Spleen (tissue), 11 donors: ENCODE measurements at regions not wholly inside any gene's neighbourhood (a gene's known extent, or its start where the extent isn't known, plus 50 kb on each side); places are given as distances from the start of the nearest gene placed in this dataset.

ENCODE experiments used
- DNase-seq: peaks from one replicate; pipeline ENCODE4 v3.0.0-alpha.2; 2020
- H3K27ac ChIP-seq, 8 donors: fragments of 200-600 bp; sonication (generic) in 7 of 8; 1 replicate in 4 of 8; 2 replicates in 4 of 8; pipeline versions ENCODE4 v1.5.0 to v1.8.0; 2016 to 2021; ENCODE audit warnings: inconsistent platforms in 4 of 8, mild to moderate bottlenecking in 4 of 8, moderate library complexity in 1 of 8
- H3K27me3 ChIP-seq, 7 donors: fragments of 200-600 bp; sonication (generic) in 6 of 7; replicated peaks in 1 of 7; 1 replicate in 4 of 7; 2 replicates in 3 of 7; pipeline versions ENCODE4 v1.5.0 to v1.8.0; 2016 to 2021; ENCODE audit warnings: inconsistent platforms in 3 of 7, mild to moderate bottlenecking in 1 of 7
- H3K36me3 ChIP-seq, 6 donors: fragments of 200-600 bp; sonication (generic) in 5 of 6; 1 replicate in 4 of 6; 2 replicates in 2 of 6; pipeline versions ENCODE4 v1.5.0 to v1.8.0; 2016 to 2021; ENCODE audit warnings: inconsistent platforms in 2 of 6
- H3K4me1 ChIP-seq, 6 donors: fragments of 200-600 bp; sonication (generic) in 5 of 6; 1 replicate in 3 of 6; 2 replicates in 3 of 6; pipeline versions ENCODE4 v1.5.0 to v1.8.0; 2016 to 2021; ENCODE audit warnings: inconsistent platforms in 3 of 6
- H3K4me3 ChIP-seq, 8 donors: fragments of 200-600 bp; sonication (generic) in 7 of 8; 1 replicate in 4 of 8; 2 replicates in 4 of 8; pipeline versions ENCODE4 v1.5.0 to v1.8.0; 2016 to 2021; ENCODE audit warnings: inconsistent platforms in 4 of 8, mild to moderate bottlenecking in 4 of 8, moderate library complexity in 2 of 8
- H3K9me3 ChIP-seq, 8 donors: fragments of 200-600 bp; sonication (generic) in 7 of 8; 1 replicate in 4 of 8; 2 replicates in 4 of 8; pipeline versions ENCODE4 v1.5.0 to v1.8.0; 2016 to 2021; ENCODE audit warnings: inconsistent platforms in 4 of 8
- CTCF ChIP-seq, 11 experiments: fragments of 200-600 bp in 7 of 11; fragments of 450-650 bp in 4 of 11; sonication (generic) in 4 of 11; IDR thresholded peaks in 8 of 11; conservative IDR thresholded peaks in 3 of 11; 1 replicate in 7 of 11; 2 replicates in 4 of 11; pipeline versions ENCODE4 v1.4.0 to v1.8.0; 2016 to 2021; ENCODE audit warnings: antibody characterized with exemption in 11 of 11, inconsistent platforms in 4 of 11, mild to moderate bottlenecking in 1 of 11
- POLR2A ChIP-seq, 3 donors: fragments of 450-650 bp; IDR thresholded peaks; one replicate each; pipeline ENCODE4 v1.5.1; 2017; ENCODE audit warnings: antibody characterized with exemption in 3 of 3, mild to moderate bottlenecking in 1 of 3
- POLR2AphosphoS5 ChIP-seq, 3 donors: sonication (generic); formaldehyde crosslinking; IDR thresholded peaks; one replicate each; pipeline ENCODE4 v1.5.1; 2017; ENCODE audit warnings: antibody characterized with exemption in 3 of 3
- WGBS, 5 donors: extraction: QIAGEN DNeasy Blood & Tissue Kit in 3 of 5; methylation state at CpG; one replicate each; pipeline versions ENCODE4 v1.1.5 to v1.1.7; 2013 to 2018; 5-methylcytosine and 5-hydroxymethylcytosine counted together
- intact Hi-C: fragments of 100-400 bp; cut with DNase I; formaldehyde crosslinking; loops from one replicate; pipeline ENCODE4 v1.15.0; 2023; ENCODE audit warnings: low total_unique reads
- donor health status: healthy with polysubstance abuse.
- donor health status: DM: no; HTN: no; CAD: no; lungs with moderate emphysema.
- donor health status: DM: no; HTN: no; CAD: no.
- donor health status: Bipolar disorder and iron deficiency.
- donor health status: healthy.
- donor health status: DM: no; HTN: no; CAD: no.
- donor health status: DM: yes; HTN: yes; CAD: no.

DNA sequence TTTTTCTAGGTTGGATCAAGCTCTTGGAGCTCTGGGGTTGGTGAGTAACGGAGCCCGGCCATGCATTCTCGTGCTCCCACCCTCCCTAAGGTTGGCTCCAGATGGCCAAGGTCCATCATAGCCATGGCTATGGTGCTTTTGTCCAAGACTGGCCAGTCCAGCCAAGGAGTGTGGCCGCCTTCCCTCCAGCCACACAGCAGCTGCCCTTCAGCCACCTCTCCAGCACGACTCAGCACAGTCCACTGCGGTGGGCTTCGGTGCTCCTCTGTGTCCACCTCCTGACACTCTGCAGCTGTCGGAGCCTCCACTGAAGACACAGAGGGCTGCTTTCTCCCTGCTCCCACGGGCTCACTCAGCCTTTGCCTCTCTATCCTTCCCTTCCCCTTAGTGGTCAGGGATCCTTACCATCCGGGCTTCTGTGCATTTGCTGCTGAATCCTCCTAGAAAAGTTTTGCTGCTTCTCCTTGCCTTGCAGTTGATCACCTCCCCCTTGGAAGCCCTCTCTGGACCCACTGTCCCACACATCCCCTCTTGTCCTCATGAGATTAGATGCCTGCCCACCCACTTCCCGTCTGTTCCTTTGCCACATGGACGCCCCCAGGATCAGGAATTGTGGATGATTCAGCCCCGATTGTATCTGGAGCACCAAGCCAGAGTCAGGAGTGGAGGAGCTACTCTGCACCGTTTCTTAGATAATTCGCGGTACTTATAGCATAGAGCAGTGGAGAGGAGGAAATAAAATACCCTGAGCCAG lies 177.1 kb upstream of the COPS8 start:
- H3K27me3 ChIP-seq: peaks cover 0 to 31% (median 0%) of the 10 kb centered on the region in 7 donors
- no peak for DNase-seq
- intact Hi-C loops: no loop called here
- H3K36me3 ChIP-seq: no peaks in the 10 kb centered on the region
- TF ChIP-seq POLR2AphosphoS5 (IDR thresholded peaks at IDR 0.05) (no peak), POLR2A (IDR thresholded peaks at IDR 0.05) (no peak), CTCF (IDR thresholded peaks at IDR 0.05 in 8 of 11, conservative IDR thresholded peaks at IDR 0.05 in 3 of 11) (no peak)
- H3K9me3 ChIP-seq: no peaks in the 10 kb centered on the region
- H3K4me3 ChIP-seq: no peak overlapping the region
- H3K27ac ChIP-seq: no peak overlapping the region
- H3K4me1 ChIP-seq: peaks cover 0 to 10% (median 0%) of the 10 kb centered on the region in 6 donors
- 80 to 94% (median 87%) methylated on average over 15 to 16 of the region's 16 CpGs for WGBS, 5 donors

- peaks cover 0 to 10% (median 0%) of the 10 kb centered on the region in 6 donors for H3K4me1 ChIP-seq
- no peak overlapping the region for H3K27ac ChIP-seq
- 82 to 88% (median 87%) methylated on average over 7 of the region's 7 CpGs for WGBS, 5 donors
- peaks cover 0 to 26% (median 0%) of the 10 kb centered on the region in 7 donors for H3K27me3 ChIP-seq
- H3K4me3 ChIP-seq: no peak overlapping the region
- intact Hi-C loops: no loop called here
- H3K36me3 ChIP-seq: no peaks in the 10 kb centered on the region
- DNase-seq: no peak
- H3K9me3 ChIP-seq: no peaks in the 10 kb centered on the region
- TF ChIP-seq POLR2AphosphoS5 (IDR thresholded peaks at IDR 0.05) (no peak), CTCF (IDR thresholded peaks at IDR 0.05 in 8 of 11, conservative IDR thresholded peaks at IDR 0.05 in 3 of 11) (no peak), POLR2A (IDR thresholded peaks at IDR 0.05) (no peak)
These were observed 176.5 kb upstream of the COPS8 start for GRCh38 chr2:236909193-236909504.

- TF ChIP-seq POLR2AphosphoS5 (IDR thresholded peaks at IDR 0.05) (no peak), POLR2A (IDR thresholded peaks at IDR 0.05) (no peak), CTCF (IDR thresholded peaks at IDR 0.05 in 8 of 11, conservative IDR thresholded peaks at IDR 0.05 in 3 of 11) (no peak)
- Histone ChIP-seq H3K36me3 (no peaks in the 10 kb centered on the region), H3K4me1 (peaks cover 0 to 10% (median 0%) of the 10 kb centered on the region in 6 donors), H3K9me3 (no peaks in the 10 kb centered on the region), H3K4me3 (no peak overlapping the region), H3K27ac (no peak overlapping the region), H3K27me3 (peaks cover 0 to 19% (median 0%) of the 10 kb centered on the region in 7 donors)
- DNase-seq: no peak
- WGBS, 5 donors: 83 to 86% (median 85%) methylated on average over 4 to 7 of the region's 7 CpGs
- intact Hi-C loops: no loop called here
These were observed 175.9 kb upstream of the COPS8 start for GRCh38 chr2:236909802-236910201.

- TF ChIP-seq CTCF (IDR thresholded peaks at IDR 0.05 in 8 of 11, conservative IDR thresholded peaks at IDR 0.05 in 3 of 11): no peak
- no peak for TF ChIP-seq POLR2A (IDR thresholded peaks at IDR 0.05)
- TF ChIP-seq POLR2AphosphoS5 (IDR thresholded peaks at IDR 0.05): no peak
- Histone ChIP-seq H3K27me3 (peaks cover 0 to 15% (median 0%) of the 10 kb centered on the region in 7 donors), H3K36me3 (no peaks in the 10 kb centered on the region), H3K4me3 (no peak overlapping the region), H3K4me1 (peaks cover 0 to 10% (median under 1%) of the 10 kb centered on the region in 6 donors), H3K9me3 (no peaks in the 10 kb centered on the region), H3K27ac (no peak overlapping the region)
- WGBS, 5 donors: 85 to 93% (median 91%) methylated on average over 14 of the region's 14 CpGs
- no peak for DNase-seq
- intact Hi-C loops: no loop called here
These were observed 174.8 kb upstream of the COPS8 start for GRCh38 chr2:236910781-236911495.
